Liver (tissue), 9 donors: ENCODE measurements at regions not wholly inside any gene's neighbourhood (a gene's known extent, or its start where the extent isn't known, plus 50 kb on each side); places are given as distances from the start of the nearest gene placed in this dataset. TPM values are rescaled to one million over a fixed set of nuclear protein-coding genes. Genes with fewer than 3 reads are reported as not detected.

Experiments
- DNase-seq: peaks from one replicate; pipeline ENCODE4 v3.0.0-alpha.2; 2017; ENCODE audit warnings: low spot score
- H3K27ac ChIP-seq, 2 donors: one replicate each; pipeline ENCODE4 v1.7.0; 2013; ENCODE audit warnings: inconsistent platforms in 2 of 2, low read length in 2 of 2, control low read depth in 1 of 2, low read depth in 1 of 2, mild to moderate bottlenecking in 1 of 2
- H3K27me3 ChIP-seq, 4 donors: one replicate each; pipeline versions ENCODE4 v1.6.1 to v1.7.0; 2013; ENCODE audit warnings: low read length in 3 of 4, inconsistent platforms in 1 of 4, mild to moderate bottlenecking in 1 of 4, moderate library complexity in 1 of 4; ENCODE audit not compliant: control insufficient read depth in 4 of 4, insufficient read depth in 4 of 4
- H3K36me3 ChIP-seq, 4 donors: one replicate each; pipeline versions ENCODE4 v1.6.1 to v1.7.0; 2013; ENCODE audit warnings: low read length in 3 of 4, mild to moderate bottlenecking in 3 of 4, low read depth in 1 of 4, moderate library complexity in 1 of 4; ENCODE audit not compliant: control insufficient read depth in 4 of 4, insufficient read depth in 3 of 4
- H3K4me1 ChIP-seq, 4 donors: one replicate each; pipeline versions ENCODE4 v1.6.1 to v1.7.0; 2013; ENCODE audit warnings: low read length in 3 of 4, mild to moderate bottlenecking in 3 of 4, moderate library complexity in 1 of 4; ENCODE audit not compliant: control insufficient read depth in 4 of 4, insufficient read depth in 4 of 4
- H3K4me3 ChIP-seq, 3 donors: one replicate each; pipeline versions ENCODE4 v1.6.1 to v1.7.0; 2013; ENCODE audit warnings: low read length in 3 of 3, control low read depth in 1 of 3, low read depth in 1 of 3, mild to moderate bottlenecking in 1 of 3
- H3K9ac ChIP-seq, 2 donors: one replicate each; pipeline ENCODE4 v1.7.0; 2013; ENCODE audit warnings: low read length in 2 of 2, mild to moderate bottlenecking in 2 of 2, moderate library complexity in 2 of 2, control low read depth in 1 of 2, low read depth in 1 of 2
- H3K9me3 ChIP-seq, 4 donors: one replicate each; pipeline versions ENCODE4 v1.6.1 to v1.7.0; 2013; ENCODE audit warnings: low read length in 3 of 4; ENCODE audit not compliant: control insufficient read depth in 4 of 4
- EGR1 ChIP-seq, 2 donors: IDR thresholded peaks; 2 replicates each; pipeline ENCODE4 v1.6.1; 2016 to 2018; ENCODE audit warnings: antibody characterized with exemption in 2 of 2, low read depth in 2 of 2
- FOXA1 ChIP-seq: IDR thresholded peaks from 2 replicates; pipeline ENCODE4 v1.6.1; 2016; ENCODE audit warnings: antibody characterized with exemption
- FOXA2 ChIP-seq: IDR thresholded peaks from 2 replicates; pipeline ENCODE4 v1.6.1; 2016; ENCODE audit warnings: antibody characterized with exemption
- GABPA ChIP-seq, 2 donors: IDR thresholded peaks in 1 of 2; conservative IDR thresholded peaks in 1 of 2; 2 replicates each; pipeline ENCODE4 v1.6.1; 2016; ENCODE audit warnings: antibody characterized with exemption in 2 of 2, mild to moderate bottlenecking in 1 of 2, moderate library complexity in 1 of 2
- HNF4G ChIP-seq: IDR thresholded peaks from 2 replicates; pipeline ENCODE4 v1.6.1; 2016; ENCODE audit warnings: antibody characterized with exemption
- JUND ChIP-seq, 2 donors: IDR thresholded peaks; 2 replicates each; pipeline ENCODE4 v1.6.1; 2016; ENCODE audit warnings: antibody characterized with exemption in 2 of 2
- NR2F2 ChIP-seq: IDR thresholded peaks from 2 replicates; pipeline ENCODE4 v1.6.1; 2016; ENCODE audit warnings: antibody characterized with exemption
- RAD21 ChIP-seq, 2 donors: IDR thresholded peaks; 2 replicates each; pipeline ENCODE4 v1.6.1; 2016; ENCODE audit warnings: antibody characterized with exemption in 2 of 2, mild to moderate bottlenecking in 2 of 2
- RXRA ChIP-seq, 2 donors: IDR thresholded peaks; 2 replicates each; pipeline ENCODE4 v1.6.1; 2017 to 2018; ENCODE audit warnings: antibody characterized with exemption in 2 of 2, mild to moderate bottlenecking in 1 of 2
- SP1 ChIP-seq: IDR thresholded peaks from 2 replicates; pipeline ENCODE4 v1.6.1; 2018; ENCODE audit warnings: antibody characterized with exemption, mild to moderate bottlenecking
- TAF1 ChIP-seq: conservative IDR thresholded peaks from 2 replicates; pipeline ENCODE4 v1.6.1; 2016; ENCODE audit warnings: antibody characterized with exemption, mild to moderate bottlenecking
- YY1 ChIP-seq: IDR thresholded peaks from 2 replicates; pipeline ENCODE4 v1.6.1; 2016; ENCODE audit warnings: antibody characterized with exemption, mild to moderate bottlenecking
- whole genome bisulfite sequencing: extraction: QIAGEN DNeasy Blood & Tissue Kit; methylation state at CpG from one replicate; pipeline ENCODE4 v1.1.7; 2013; 5-methylcytosine and 5-hydroxymethylcytosine counted together
- small RNA-seq: library from RNA; depleted of rRNA; stranded (forward); fragments of <200 nt; gene quantifications from one replicate; pipeline ENCODE3, GENCODE V24; 2014
- TF ChIP-seq, protein P1 (sequence below): fragments of 150-350 bp; IDR thresholded peaks from 2 replicates; pipeline ENCODE4 v1.5.1; 2017; ENCODE audit warnings: improper control_type of control experiment, low read depth, low read length; ENCODE audit not compliant: missing input control
- TF ChIP-seq, protein P2 (sequence below): IDR thresholded peaks from 2 replicates; pipeline ENCODE4 v1.6.1; 2016; ENCODE audit warnings: antibody characterized with exemption, mild to moderate bottlenecking
- TF ChIP-seq, protein P3 (sequence below): IDR thresholded peaks from 2 replicates; pipeline ENCODE4 v1.6.1; 2016; ENCODE audit warnings: antibody characterized with exemption
- TF ChIP-seq, protein P4 (sequence below): IDR thresholded peaks from 2 replicates; pipeline ENCODE4 v1.6.1; 2016; ENCODE audit warnings: antibody characterized with exemption
- TF ChIP-seq, protein P5 (sequence below): IDR thresholded peaks from 2 replicates; pipeline ENCODE4 v1.6.1; 2016; ENCODE audit warnings: antibody characterized with exemption
- donor health status: healthy.
- donor health status: healthy.
- donor health status: healthy.
- donor health status: healthy.
- donor health status: healthy.

DNA sequence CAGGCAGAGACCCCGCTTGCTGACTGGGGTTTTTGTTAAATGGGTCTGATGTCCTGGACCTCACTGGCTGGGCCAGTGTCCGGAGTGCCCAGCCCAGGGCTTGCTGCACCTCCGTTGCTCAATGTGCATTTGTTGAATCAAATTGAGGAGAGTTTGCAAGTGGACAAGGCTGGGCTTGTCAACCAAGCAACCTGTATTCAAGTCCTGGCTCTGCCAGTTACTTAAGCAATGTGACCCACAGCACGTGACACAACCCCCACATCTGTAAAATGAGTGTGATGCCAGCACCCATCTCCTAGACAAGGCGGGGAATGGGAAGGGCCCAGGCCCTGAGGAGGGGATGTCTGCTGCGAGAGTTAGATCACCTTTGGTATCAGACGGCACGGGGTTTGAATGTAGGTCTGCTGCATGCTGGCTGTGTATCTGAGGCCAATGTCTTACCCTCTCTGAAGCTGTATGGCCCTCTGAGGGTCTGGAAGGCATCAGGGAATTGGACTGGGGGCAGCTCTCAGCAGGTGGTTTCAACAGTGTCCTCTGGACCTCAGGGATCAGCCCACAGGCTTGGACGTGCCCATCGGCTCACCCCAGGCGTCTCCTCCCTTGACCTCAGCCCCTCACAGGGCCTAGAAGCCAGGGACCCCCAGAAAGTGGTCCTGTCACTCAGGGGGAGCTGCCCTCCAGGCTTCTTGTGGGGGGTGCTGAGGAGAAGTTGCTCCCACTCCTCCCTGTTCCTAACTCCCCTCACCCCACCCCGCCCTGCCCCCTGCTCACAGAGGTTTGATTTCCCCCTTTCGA is 51.0 kb upstream of the RUNX3 start:
- WGBS, result 91% methylated on average over 13 of the region's 13 CpGs
- H3K27ac ChIP-seq, result no peak overlapping the region

More for the DNA sequence above, 51.0 kb upstream of the RUNX3 start:
- Histone ChIP-seq H3K4me1 (no peaks in the 10 kb centered on the region), H3K36me3 (no peaks in the 10 kb centered on the region), H3K4me3 (no peak overlapping the region), H3K27me3 (no peaks in the 10 kb centered on the region), H3K9me3 (peaks cover 0 to 6% (median 1%) of the 10 kb centered on the region in 4 donors), H3K9ac (no peak overlapping the region)
- no peak for DNase-seq
- TF ChIP-seq RXRA (IDR thresholded peaks at IDR 0.05) (no peak), GABPA (IDR thresholded peaks at IDR 0.05 in 1 of 2, conservative IDR thresholded peaks at IDR 0.05 in 1 of 2) (no peak), EGR1 (IDR thresholded peaks at IDR 0.05; ENCODE audit: low read depth in 2 of 2) (no peak), SP1 (no peak), JUND (IDR thresholded peaks at IDR 0.05) (no peak), YY1 (no peak), TAF1 (no peak), HNF4G (no peak), NR2F2 (no peak), FOXA2 (no peak), FOXA1 (no peak), RAD21 (IDR thresholded peaks at IDR 0.05) (no peak)
- TF ChIP-seq, protein P1, sequence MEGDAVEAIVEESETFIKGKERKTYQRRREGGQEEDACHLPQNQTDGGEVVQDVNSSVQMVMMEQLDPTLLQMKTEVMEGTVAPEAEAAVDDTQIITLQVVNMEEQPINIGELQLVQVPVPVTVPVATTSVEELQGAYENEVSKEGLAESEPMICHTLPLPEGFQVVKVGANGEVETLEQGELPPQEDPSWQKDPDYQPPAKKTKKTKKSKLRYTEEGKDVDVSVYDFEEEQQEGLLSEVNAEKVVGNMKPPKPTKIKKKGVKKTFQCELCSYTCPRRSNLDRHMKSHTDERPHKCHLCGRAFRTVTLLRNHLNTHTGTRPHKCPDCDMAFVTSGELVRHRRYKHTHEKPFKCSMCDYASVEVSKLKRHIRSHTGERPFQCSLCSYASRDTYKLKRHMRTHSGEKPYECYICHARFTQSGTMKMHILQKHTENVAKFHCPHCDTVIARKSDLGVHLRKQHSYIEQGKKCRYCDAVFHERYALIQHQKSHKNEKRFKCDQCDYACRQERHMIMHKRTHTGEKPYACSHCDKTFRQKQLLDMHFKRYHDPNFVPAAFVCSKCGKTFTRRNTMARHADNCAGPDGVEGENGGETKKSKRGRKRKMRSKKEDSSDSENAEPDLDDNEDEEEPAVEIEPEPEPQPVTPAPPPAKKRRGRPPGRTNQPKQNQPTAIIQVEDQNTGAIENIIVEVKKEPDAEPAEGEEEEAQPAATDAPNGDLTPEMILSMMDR, result no peak
- TF ChIP-seq, protein P2, sequence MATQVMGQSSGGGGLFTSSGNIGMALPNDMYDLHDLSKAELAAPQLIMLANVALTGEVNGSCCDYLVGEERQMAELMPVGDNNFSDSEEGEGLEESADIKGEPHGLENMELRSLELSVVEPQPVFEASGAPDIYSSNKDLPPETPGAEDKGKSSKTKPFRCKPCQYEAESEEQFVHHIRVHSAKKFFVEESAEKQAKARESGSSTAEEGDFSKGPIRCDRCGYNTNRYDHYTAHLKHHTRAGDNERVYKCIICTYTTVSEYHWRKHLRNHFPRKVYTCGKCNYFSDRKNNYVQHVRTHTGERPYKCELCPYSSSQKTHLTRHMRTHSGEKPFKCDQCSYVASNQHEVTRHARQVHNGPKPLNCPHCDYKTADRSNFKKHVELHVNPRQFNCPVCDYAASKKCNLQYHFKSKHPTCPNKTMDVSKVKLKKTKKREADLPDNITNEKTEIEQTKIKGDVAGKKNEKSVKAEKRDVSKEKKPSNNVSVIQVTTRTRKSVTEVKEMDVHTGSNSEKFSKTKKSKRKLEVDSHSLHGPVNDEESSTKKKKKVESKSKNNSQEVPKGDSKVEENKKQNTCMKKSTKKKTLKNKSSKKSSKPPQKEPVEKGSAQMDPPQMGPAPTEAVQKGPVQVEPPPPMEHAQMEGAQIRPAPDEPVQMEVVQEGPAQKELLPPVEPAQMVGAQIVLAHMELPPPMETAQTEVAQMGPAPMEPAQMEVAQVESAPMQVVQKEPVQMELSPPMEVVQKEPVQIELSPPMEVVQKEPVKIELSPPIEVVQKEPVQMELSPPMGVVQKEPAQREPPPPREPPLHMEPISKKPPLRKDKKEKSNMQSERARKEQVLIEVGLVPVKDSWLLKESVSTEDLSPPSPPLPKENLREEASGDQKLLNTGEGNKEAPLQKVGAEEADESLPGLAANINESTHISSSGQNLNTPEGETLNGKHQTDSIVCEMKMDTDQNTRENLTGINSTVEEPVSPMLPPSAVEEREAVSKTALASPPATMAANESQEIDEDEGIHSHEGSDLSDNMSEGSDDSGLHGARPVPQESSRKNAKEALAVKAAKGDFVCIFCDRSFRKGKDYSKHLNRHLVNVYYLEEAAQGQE, result no peak
- TF ChIP-seq, protein P3, sequence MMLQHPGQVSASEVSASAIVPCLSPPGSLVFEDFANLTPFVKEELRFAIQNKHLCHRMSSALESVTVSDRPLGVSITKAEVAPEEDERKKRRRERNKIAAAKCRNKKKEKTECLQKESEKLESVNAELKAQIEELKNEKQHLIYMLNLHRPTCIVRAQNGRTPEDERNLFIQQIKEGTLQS, result no peak
- TF ChIP-seq, protein P4, sequence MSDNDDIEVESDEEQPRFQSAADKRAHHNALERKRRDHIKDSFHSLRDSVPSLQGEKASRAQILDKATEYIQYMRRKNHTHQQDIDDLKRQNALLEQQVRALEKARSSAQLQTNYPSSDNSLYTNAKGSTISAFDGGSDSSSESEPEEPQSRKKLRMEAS, result no peak
- TF ChIP-seq, protein P5, sequence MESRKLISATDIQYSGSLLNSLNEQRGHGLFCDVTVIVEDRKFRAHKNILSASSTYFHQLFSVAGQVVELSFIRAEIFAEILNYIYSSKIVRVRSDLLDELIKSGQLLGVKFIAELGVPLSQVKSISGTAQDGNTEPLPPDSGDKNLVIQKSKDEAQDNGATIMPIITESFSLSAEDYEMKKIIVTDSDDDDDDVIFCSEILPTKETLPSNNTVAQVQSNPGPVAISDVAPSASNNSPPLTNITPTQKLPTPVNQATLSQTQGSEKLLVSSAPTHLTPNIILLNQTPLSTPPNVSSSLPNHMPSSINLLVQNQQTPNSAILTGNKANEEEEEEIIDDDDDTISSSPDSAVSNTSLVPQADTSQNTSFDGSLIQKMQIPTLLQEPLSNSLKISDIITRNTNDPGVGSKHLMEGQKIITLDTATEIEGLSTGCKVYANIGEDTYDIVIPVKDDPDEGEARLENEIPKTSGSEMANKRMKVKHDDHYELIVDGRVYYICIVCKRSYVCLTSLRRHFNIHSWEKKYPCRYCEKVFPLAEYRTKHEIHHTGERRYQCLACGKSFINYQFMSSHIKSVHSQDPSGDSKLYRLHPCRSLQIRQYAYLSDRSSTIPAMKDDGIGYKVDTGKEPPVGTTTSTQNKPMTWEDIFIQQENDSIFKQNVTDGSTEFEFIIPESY, result no peak

Small RNA genes in the stretch of these regions (small RNA-seq; reads per million reads assigned to genes)
- gene MIR4425, result not detected
